ENCODE measurements at regions not wholly inside any gene's neighbourhood (a gene's known extent, or its start where the extent isn't known, plus 50 kb on each side); places are given as distances from the start of the nearest gene placed in this dataset.
"Not testable (repeated sequence)": the region's sequence is repeated elsewhere in the genome, so short reads cannot be mapped to it uniquely, and the experiment has no call there.

- DNase-seq, result no peak
- in situ Hi-C loops (cut with MboI; ENCODE audit: low pct_unique_long_range_greater_than_20kb, low sequenced_read_pairs), result no loop called here
These were observed 114.0 kb upstream of the CHST15 start for GRCh38 chr10:124207391-124207790.

- in situ Hi-C loops (cut with MboI; ENCODE audit: low pct_unique_long_range_greater_than_20kb, low sequenced_read_pairs), result no loop called here
- DNase-seq, result no peak
These were observed 113.2 kb upstream of the CHST15 start for GRCh38 chr10:124206616-124207015.

- in situ Hi-C loops (cut with MboI; ENCODE audit: low pct_unique_long_range_greater_than_20kb, low sequenced_read_pairs), result no loop called here
- DNase-seq, result no peak
These were observed 112.0 kb upstream of the CHST15 start for GRCh38 chr10:124205432-124205831.

- DNase-seq, result no peak
These were observed 111.3 kb upstream of the CHST15 start for GRCh38 chr10:124204726-124205125.

GRCh38 chr10:124200011-124200410 lies 106.6 kb upstream of the CHST15 start:
- no peak for DNase-seq
- in situ Hi-C loops (cut with MboI; ENCODE audit: low pct_unique_long_range_greater_than_20kb, low sequenced_read_pairs), result no loop called here

More at GRCh38 chr10:124204726-124205125, 111.3 kb upstream of the CHST15 start:
- in situ Hi-C loops (cut with MboI; ENCODE audit: low pct_unique_long_range_greater_than_20kb, low sequenced_read_pairs), result no loop called here

GRCh38 chr10:124198871-124199270 lies 105.5 kb upstream of the CHST15 start:
- DNase-seq, result no peak

GRCh38 chr10:124198125-124198501 lies 104.7 kb upstream of the CHST15 start:
- no peak for DNase-seq
- in situ Hi-C loops (cut with MboI; ENCODE audit: low pct_unique_long_range_greater_than_20kb, low sequenced_read_pairs), result no loop called here

More at GRCh38 chr10:124198871-124199270, 105.5 kb upstream of the CHST15 start:
- in situ Hi-C loops (cut with MboI; ENCODE audit: low pct_unique_long_range_greater_than_20kb, low sequenced_read_pairs), result no loop called here

- DNase-seq, result no peak
- in situ Hi-C loops (cut with MboI; ENCODE audit: low pct_unique_long_range_greater_than_20kb, low sequenced_read_pairs), result no loop called here
These were observed 104.2 kb upstream of the CHST15 start for GRCh38 chr10:124197371-124198124.

- DNase-seq, result no peak
- in situ Hi-C loops (cut with MboI; ENCODE audit: low pct_unique_long_range_greater_than_20kb, low sequenced_read_pairs), result no loop called here
These were observed 103.3 kb upstream of the CHST15 start for GRCh38 chr10:124196659-124197058.

GRCh38 chr10:124194199-124194824 lies 100.9 kb upstream of the CHST15 start:
- no peak for DNase-seq
- in situ Hi-C loops (cut with MboI; ENCODE audit: low pct_unique_long_range_greater_than_20kb, low sequenced_read_pairs), result no loop called here

- in situ Hi-C loops (cut with MboI; ENCODE audit: low pct_unique_long_range_greater_than_20kb, low sequenced_read_pairs), result no loop called here
These were observed 99.9 kb upstream of the CHST15 start for GRCh38 chr10:124193309-124193696.

GRCh38 chr10:124192664-124193308 lies 99.4 kb upstream of the CHST15 start:
- DNase-seq, result peak; percentile 1
- in situ Hi-C loops (cut with MboI; ENCODE audit: low pct_unique_long_range_greater_than_20kb, low sequenced_read_pairs), result not testable (repeated sequence)

More at GRCh38 chr10:124193309-124193696, 99.9 kb upstream of the CHST15 start:
- DNase-seq, result no peak

GRCh38 chr10:124190476-124190875 lies 97.1 kb upstream of the CHST15 start:
- DNase-seq; in situ Hi-C loops (cut with MboI; ENCODE audit: low pct_unique_long_range_greater_than_20kb, low sequenced_read_pairs): not testable (repeated sequence)

- DNase-seq, result no peak
- in situ Hi-C loops (cut with MboI; ENCODE audit: low pct_unique_long_range_greater_than_20kb, low sequenced_read_pairs), result no loop called here
These were observed 93.6 kb upstream of the CHST15 start for GRCh38 chr10:124186956-124187355.

GRCh38 chr10:124185084-124185483 lies 91.7 kb upstream of the CHST15 start:
- DNase-seq, result no peak
- in situ Hi-C loops (cut with MboI; ENCODE audit: low pct_unique_long_range_greater_than_20kb, low sequenced_read_pairs), result no loop called here

- DNase-seq, result no peak
- in situ Hi-C loops (cut with MboI; ENCODE audit: low pct_unique_long_range_greater_than_20kb, low sequenced_read_pairs), result no loop called here
These were observed 90.9 kb upstream of the CHST15 start for GRCh38 chr10:124184208-124184830.

- no peak for DNase-seq
- in situ Hi-C loops (cut with MboI; ENCODE audit: low pct_unique_long_range_greater_than_20kb, low sequenced_read_pairs), result no loop called here
These were observed 90.2 kb upstream of the CHST15 start for GRCh38 chr10:124183617-124184016.

GRCh38 chr10:124182088-124182541 lies 88.7 kb upstream of the CHST15 start:
- in situ Hi-C loops (cut with MboI; ENCODE audit: low pct_unique_long_range_greater_than_20kb, low sequenced_read_pairs), result no loop called here
- no peak for DNase-seq

GRCh38 chr10:124181656-124182055 lies 88.3 kb upstream of the CHST15 start:
- no peak for DNase-seq
- in situ Hi-C loops (cut with MboI; ENCODE audit: low pct_unique_long_range_greater_than_20kb, low sequenced_read_pairs), result no loop called here

Data from KBM-7 (cell line).